NOMO-1 treated with DMSO at 0.1 percent for 48 hours (cell line): ENCODE measurements at regions not wholly inside any gene's neighbourhood (a gene's known extent, or its start where the extent isn't known, plus 50 kb on each side); places are given as distances from the start of the nearest gene placed in this dataset.
"Not testable (repeated sequence)": the region's sequence is repeated elsewhere in the genome, so short reads cannot be mapped to it uniquely, and the experiment has no call there.

ENCODE experiments used
- DNase-seq: peaks from one replicate; lab custom pipeline; 2025; ENCODE audit not compliant: unreplicated experiment; lab: John Stamatoyannopoulos, UW

DNA sequence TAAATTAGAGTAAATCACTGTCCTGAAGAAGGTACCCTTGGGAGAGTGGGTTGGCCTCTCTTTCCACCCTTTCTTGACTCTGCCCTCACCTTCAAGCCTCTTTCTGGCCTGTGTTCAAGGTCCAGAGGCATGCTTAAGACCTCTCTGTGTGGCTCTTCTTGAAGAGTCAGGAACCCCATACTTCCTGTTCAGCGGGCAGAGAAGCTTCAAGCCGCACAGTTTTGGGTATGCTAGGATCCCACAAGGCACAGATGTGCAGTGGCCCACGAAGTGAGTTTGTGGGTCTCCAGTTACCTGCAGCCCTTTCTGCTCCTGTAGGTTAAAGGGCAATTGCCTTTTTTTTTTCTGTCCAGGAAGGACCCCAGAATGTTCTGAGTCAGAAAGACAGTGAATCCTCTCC is 113.7 kb downstream of the PPIAL4A start:
- DNase-seq: not testable (repeated sequence)

GRCh38 chr1:121006826-121007225 is 117.3 kb downstream of the PPIAL4A start:
- not testable (repeated sequence) for DNase-seq

GRCh38 chr1:121007755-121008154 is 118.2 kb downstream of the PPIAL4A start:
- DNase-seq: not testable (repeated sequence)

GRCh38 chr1:121008512-121009215 is 119.1 kb downstream of the PPIAL4A start:
- not testable (repeated sequence) for DNase-seq

GRCh38 chr1:121009216-121010057 is 119.9 kb downstream of the PPIAL4A start:
- not testable (repeated sequence) for DNase-seq

DNA sequence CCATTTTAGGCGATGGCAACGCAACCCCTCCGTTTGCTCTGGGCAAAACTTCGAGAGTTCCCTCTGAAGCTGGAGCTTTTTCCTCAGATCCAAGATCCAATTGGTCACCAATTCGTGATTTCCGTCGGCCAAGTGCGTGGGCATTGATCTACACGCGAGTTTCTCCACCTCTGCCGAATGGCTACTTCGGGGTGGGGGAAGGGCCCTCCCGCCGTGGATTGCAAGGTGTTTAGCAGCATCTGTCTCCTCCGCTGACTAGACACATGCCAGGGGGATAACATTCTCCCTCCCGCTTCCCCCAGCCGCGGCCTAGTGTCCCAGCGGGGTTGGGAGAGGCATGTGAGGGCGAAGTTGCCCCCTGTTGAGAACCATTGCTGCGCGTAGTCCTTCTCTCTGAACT is 120.6 kb downstream of the PPIAL4A start:
- not testable (repeated sequence) for DNase-seq

- not testable (repeated sequence) for DNase-seq
Measured at GRCh38 chr1:121013181-121013580, 123.6 kb downstream of the PPIAL4A start.

DNA sequence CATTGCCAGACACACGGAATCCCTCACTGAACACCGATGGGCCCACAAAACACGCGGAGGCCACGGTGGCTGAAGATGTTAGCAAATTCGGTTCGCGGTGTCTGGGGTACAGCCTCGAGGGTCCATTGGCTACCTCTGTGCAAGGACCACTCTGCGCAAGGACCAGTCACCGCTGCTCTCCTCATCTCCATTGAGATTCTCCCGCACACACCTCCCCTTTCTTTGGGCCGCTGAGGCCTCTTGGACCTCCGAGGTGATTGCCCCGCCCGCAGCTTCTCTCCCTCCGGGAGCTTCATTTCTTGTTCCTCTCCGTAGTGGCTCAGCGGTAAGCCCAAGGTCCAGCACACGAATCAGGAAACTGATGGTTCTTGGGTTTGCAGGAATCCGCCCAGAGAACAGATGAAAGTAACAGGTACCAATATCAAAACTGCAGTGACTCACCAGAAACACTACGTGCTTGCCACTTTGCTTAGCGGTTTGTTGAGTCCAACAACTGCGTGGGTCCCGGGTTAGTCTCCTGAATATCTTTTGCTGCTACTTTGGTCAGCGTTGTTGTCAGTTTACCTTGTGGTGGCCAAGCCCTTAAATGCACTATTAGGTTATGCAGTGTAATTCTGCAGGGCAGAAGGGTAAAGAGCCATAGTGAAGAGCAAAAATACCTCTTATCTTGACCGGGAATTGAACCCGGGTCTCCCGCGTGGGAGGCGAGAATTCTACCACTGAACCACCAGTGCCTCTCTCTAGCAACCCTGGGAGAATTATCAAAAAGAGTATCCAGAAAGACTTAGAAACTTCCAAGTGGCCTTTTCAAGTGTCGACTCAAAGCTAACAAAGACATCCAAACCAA is 126.8 kb downstream of the PPIAL4A start:
- not testable (repeated sequence) for DNase-seq

DNA sequence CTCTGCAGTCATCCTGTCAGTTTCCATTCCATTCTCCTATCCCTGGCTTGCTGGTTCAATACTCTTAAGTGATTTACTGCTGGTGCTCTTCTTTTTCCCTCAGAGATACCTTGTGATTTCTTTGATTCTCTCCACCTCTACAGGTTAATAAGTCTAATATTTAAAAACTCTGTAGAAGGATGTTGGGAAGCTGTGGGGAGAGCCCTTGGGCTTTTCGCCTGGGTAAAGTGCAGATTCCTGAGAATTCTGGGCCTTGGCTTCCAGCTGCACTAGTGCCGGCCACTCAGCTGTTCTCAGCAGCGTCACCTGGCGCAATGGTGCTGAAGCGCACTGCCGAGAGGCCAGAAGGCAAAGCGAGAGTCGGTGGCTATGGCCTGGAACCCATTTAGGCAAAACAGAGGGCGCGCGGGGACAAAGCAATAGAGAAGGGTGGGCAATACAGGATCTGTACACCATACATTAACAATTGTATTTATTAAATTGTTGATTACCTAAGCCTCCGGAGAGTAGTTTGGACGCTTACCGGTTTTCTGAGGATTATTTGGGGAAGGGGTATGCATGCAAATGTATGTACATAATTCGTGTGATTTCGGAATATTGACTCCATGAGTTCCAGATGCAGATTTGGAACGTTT is 130.3 kb downstream of the PPIAL4A start:
- DNase-seq: not testable (repeated sequence)

- DNase-seq: peak; percentile 19
Measured at GRCh38 chr1:121020350-121021236, 131.0 kb downstream of the PPIAL4A start.

GRCh38 chr1:121021716-121022115 is 132.1 kb downstream of the PPIAL4A start:
- DNase-seq: not testable (repeated sequence)

DNA sequence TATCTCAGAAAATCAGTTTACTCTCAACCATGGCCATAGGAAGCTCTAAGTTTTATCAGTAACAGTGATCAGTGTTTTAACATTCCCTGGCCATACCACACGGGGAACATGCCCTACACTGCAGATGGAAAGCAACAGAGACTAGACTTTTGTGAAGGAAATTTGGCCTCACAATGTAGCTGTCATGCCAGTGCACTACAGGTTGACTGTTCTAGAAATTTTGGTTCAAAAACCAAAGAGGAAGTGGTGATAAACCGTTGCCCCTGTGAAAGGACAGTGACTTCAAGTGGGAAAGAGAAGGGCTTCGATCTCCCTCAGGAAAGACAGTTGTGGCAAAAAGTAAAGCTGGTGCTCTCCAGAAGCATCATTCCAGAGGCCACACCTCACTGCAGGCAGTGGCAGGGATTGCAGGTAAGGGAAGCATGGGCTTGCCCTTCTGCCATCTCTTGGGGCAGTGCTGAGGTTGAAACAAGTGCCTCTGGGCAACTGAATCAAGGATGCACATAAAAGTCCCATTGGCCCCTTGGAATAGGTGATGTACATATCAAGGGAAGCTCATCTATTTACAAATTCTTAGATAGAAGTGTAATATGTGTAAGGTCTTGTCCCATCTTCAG is 143.4 kb downstream of the PPIAL4A start:
- DNase-seq: not testable (repeated sequence)

- DNase-seq: not testable (repeated sequence)
Measured at GRCh38 chr1:121036792-121037191, 147.2 kb downstream of the PPIAL4A start.

DNA sequence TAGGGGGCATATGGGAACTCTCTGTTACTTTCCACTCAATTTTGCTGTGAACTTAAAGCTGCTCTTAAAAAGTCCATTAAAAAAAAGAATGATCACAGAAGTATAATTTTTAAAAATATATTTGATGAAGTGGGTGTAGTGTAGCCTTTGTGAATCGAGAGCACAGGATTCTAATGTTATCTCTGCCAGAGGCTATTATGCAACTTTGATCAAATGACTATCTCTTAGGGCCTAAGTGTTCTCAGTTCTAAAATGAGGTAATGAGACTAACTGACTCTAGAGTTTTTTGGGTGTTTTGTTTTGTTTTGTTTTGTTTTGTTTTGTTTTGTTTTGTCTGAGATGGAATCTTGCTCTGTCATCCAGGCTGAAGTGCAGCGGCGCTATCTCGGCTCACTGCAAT is 143.2 kb downstream of the FAM72B start:
- DNase-seq: not testable (repeated sequence)

GRCh38 chr1:121041497-121041896 is 142.6 kb downstream of the FAM72B start:
- not testable (repeated sequence) for DNase-seq

GRCh38 chr1:121042882-121043281 is 141.3 kb downstream of the FAM72B start:
- DNase-seq: peak; percentile 33

GRCh38 chr1:121048293-121048752 is 135.8 kb downstream of the FAM72B start:
- DNase-seq: not testable (repeated sequence)

GRCh38 chr1:121048769-121049443 is 135.2 kb downstream of the FAM72B start:
- DNase-seq: not testable (repeated sequence)
